NOMO-1 treated with DMSO at 0.1 percent for 48 hours (cell line): ENCODE measurements at regions not wholly inside any gene's neighbourhood (a gene's known extent, or its start where the extent isn't known, plus 50 kb on each side); places are given as distances from the start of the nearest gene placed in this dataset.

Source experiments
- DNase-seq: peaks from one replicate; lab custom pipeline; 2025; ENCODE audit not compliant: unreplicated experiment; lab: John Stamatoyannopoulos, UW

- no peak for DNase-seq
Measured at GRCh38 chr13:105047676-105048295, 1487.7 kb downstream of the EFNB2 start.

- no peak for DNase-seq
Measured at GRCh38 chr13:105037110-105037509, 1498.4 kb downstream of the EFNB2 start.

DNA sequence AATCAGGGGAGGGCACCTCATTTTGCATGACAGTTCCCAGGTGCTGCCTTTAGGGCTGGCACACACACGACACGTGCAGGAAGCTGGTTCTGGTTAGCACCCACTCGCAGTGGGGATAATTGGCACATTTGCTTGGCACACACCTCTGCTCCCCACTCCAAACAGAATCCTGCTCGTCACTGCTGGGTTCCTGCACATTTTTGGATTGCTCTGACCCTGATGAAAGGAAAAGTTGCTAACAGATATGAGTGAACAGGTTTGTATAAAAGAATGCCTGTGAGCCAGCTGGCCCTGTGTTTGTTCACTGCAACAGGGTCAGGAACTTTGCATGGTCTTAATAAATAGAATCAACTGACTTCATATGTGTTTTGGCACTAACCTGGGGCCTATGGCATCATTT is 1500.4 kb downstream of the EFNB2 start:
- no peak for DNase-seq

DNA sequence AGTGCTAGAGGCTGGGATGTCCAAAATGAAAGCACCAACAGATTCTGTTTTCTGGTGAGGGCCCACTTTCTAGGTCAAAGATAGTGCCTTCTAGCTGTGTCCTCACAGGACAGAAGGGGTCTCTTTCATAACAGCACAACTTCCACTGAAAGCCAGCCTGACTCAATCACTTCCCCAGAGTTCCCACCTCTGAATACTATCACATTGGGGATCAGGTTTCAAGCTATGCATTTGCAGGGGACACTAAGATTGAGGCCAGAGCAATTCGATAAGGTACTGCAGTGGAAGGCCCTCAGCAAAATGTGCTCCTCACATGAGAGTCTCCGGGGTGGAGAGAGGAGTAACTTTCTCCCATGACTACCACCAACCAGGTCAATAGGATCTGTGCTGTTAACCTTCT is 1501.5 kb downstream of the EFNB2 start:
- DNase-seq = no peak

- no peak for DNase-seq
Measured at GRCh38 chr13:105031306-105031705, 1504.2 kb downstream of the EFNB2 start.

- DNase-seq = no peak
Measured at GRCh38 chr13:105030851-105031250, 1504.6 kb downstream of the EFNB2 start.

- no peak for DNase-seq
Measured at GRCh38 chr13:105019073-105019472, 1516.4 kb downstream of the EFNB2 start.

DNA sequence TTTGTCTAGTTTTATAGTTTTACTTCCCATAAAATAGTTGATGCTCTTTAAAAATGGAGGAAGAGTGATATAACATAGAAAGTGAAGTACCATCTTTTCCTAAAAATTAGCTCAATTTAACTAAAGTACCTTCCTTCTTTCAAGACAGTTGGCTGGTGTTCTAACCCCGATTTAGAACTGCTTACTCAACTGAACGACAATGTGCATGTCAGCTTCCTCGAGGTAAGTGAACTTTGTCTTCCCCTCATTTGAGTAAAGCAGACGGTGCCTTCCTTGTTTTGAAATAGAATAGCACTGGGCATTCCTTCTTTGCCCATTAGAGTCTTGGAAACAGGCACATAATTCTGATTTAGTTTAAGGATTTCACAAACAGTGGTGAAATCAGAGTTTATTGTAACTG is 1519.2 kb downstream of the EFNB2 start:
- DNase-seq = no peak

GRCh38 chr13:105008604-105009003 is 1526.9 kb downstream of the EFNB2 start:
- DNase-seq = no peak

DNA sequence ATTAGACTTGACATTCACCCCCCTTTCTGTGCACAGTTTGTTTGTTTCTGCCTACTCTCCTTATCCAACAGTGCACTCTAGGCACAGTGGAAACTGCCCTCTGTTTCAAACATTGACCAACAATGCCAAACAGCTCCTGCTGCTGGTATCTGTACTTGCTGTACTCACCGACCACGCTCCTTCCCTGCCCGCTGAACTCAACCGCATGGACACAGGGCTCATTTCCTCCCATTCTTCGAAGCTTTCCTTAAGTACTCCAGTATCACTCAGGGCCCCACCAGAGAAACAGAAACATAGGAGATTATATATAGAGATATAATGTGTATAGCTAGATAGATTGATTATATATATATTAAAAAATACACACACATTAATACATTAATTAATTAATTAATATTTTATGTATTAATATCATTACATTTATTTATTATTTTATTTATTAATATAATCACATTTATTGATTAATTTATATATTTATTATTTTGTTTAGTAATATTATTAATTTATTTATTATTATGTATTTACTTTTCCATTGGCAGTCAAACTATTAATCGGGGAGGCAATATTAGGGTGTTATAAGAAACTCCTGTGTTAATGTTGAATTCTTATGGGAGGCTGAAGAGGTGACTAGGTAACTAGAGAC is 1528.2 kb downstream of the EFNB2 start:
- no peak for DNase-seq

- no peak for DNase-seq
Measured at GRCh38 chr13:104996022-104996421, 1539.4 kb downstream of the EFNB2 start.

DNA sequence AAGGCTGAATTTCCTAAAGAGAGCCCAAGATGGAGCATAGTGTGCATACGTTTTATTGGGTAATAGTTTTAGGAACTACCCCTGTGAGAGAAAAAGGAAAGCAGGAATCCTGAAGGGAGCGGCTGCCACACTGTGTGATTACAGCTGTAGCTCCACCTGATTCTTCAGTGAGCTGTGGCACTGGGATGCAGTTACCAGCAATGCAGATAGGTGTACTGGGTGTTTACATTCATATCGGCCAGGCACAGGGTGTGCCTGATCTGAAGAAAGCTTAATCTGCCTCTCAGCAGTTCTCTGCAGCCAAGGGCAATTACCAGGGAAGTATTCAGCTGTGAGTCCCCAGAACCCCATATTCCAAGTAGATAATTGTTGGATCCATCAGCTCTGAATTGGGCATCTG is 1541.8 kb downstream of the EFNB2 start:
- DNase-seq = no peak

- no peak for DNase-seq
Measured at GRCh38 chr13:104987621-104988020, 1547.8 kb downstream of the EFNB2 start.

- peak; percentile 96 for DNase-seq
Measured at GRCh38 chr13:104984296-104984818, 1551.1 kb downstream of the EFNB2 start.

DNA sequence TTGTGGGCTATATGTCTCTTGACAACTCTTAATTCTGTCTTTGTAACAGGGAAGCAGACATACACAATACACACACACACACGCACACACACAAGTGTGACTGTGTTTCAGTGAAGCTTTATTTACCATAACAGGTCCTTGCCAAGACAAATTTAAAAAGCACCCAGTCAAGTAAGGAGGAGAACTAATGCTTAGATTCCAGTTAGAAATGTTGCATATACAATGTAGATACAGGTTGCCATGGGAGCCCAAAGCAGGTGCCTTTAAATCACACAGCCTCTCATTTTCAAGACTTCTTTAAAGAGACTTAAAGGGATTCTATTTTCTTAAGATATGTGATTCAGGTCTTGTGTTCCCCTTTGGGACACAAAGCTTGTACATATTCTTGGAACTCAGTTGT is 1551.9 kb downstream of the EFNB2 start:
- no peak for DNase-seq

- no peak for DNase-seq
Measured at GRCh38 chr13:104980586-104980985, 1554.9 kb downstream of the EFNB2 start.

- DNase-seq = no peak
Measured at GRCh38 chr13:104979281-104980030, 1556.0 kb downstream of the EFNB2 start.

DNA sequence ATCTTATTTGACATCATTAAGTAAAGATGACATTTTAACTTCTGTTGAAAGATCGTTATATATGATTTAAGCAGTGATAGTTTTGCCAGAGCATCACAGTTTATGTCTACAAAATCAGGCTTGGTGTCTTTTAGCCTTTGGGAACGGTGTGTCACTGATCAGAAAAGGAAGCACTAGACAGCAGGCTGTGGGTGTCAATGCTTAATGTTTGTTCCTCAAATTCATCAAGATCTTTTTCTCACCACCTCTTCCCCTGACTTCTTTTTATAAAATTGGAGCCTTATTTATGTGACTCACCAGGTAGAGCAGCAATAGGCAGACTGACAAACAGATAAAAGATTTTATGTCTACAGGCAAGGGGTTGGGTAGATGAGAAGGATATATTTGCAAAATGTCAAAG is 1558.5 kb downstream of the EFNB2 start:
- peak; percentile 44 for DNase-seq

DNA sequence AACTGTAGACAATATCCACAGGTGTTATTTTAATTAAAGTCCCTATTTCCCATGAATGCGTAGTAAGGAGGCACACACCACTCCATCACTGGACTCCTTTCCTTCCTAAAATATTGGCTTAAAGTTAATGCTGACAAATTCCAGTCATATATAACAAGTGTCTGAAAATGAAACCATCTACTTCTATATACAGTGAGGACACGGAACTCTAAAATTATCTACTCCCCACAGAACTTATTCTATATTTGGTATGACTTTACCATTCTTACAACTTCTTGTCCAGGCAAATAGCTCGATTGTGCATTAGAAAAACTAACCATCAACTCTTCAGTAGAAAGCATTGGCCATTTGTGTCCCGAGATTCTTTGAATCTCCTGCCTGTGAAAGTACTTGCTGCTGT is 1560.2 kb downstream of the EFNB2 start:
- DNase-seq = peak; percentile 3

DNA sequence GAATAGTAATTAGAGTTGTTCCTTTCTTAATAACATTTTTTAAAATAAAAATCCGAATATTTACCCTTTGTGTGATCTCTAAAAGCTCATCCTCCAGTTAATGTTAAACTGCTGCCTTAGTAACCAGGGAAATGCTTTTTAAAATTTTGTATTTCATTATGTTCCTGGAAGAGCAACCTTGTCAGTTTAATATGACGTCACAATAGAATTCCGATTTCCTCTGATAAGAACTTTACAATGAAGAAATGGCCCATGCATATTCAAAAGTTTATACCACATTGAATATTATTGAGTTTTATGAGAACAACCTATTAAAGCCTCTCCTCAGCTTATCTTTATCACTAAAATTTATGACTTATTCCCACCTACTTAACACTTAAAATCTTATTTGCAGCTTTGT is 1566.6 kb downstream of the EFNB2 start:
- no peak for DNase-seq

DNA sequence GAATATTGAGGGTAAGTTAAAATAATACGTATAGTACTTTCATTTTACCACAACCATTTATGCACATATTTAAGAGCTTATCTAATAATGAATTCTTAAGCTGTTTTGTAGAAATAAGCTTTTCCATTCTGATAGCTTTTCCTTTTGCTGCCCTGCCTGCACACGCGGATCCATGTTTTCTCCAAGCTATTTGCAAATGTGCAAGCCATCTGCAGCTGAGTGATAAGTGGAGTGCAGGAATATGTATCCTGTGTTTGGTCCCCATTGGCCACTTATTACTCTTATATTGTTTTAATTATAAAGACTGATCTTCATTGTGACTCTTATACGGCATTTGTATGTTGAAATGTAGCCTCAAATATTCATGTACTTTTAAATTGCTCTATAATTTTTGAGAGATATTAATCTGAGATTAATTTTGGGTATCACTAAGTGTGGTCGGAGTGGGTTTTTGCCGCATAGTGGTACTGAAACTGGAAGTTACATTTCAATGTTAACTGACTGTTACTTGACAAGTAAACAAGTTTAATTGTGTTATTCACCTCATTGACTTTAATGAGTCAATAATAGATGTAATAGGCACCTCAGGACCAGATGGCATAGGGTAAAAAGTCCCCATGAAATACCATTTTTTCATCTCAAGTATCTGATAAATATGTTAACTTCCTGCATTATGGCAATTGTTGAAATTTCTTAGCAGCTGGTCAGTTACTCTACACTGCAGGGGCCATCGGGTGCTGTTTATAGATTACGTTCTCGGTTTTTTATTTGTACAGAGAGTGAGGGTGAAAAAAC is 1567.4 kb downstream of the EFNB2 start:
- no peak for DNase-seq
